Activated naive CD4-positive, alpha-beta T cell treated with anti-CD3 and anti-CD28 coated beads, Interleukin-2, amount 50 U/mL, for 24 hours (primary cell): ENCODE measurements at regions not wholly inside any gene's neighbourhood (a gene's known extent, or its start where the extent isn't known, plus 50 kb on each side); places are given as distances from the start of the nearest gene placed in this dataset.

ENCODE experiments used
- H3K27ac Mint-ChIP-seq: one replicate; pipeline ENCODE4 v1.8.0; 2021; ENCODE audit warnings: mild to moderate bottlenecking, mixed read lengths
- H3K27me3 Mint-ChIP-seq: one replicate; pipeline ENCODE4 v1.8.0; 2021; ENCODE audit warnings: mixed read lengths
- H3K36me3 Mint-ChIP-seq: one replicate; pipeline ENCODE4 v1.8.0; 2021; ENCODE audit warnings: mixed read lengths
- H3K4me1 Mint-ChIP-seq: one replicate; pipeline ENCODE4 v1.8.0; 2021; ENCODE audit warnings: mixed read lengths
- H3K4me3 Mint-ChIP-seq: one replicate; pipeline ENCODE4 v1.8.0; 2021; ENCODE audit warnings: mild to moderate bottlenecking, mixed read lengths
- H3K9me3 Mint-ChIP-seq: one replicate; pipeline ENCODE4 v1.8.0; 2021; ENCODE audit warnings: mixed read lengths

DNA sequence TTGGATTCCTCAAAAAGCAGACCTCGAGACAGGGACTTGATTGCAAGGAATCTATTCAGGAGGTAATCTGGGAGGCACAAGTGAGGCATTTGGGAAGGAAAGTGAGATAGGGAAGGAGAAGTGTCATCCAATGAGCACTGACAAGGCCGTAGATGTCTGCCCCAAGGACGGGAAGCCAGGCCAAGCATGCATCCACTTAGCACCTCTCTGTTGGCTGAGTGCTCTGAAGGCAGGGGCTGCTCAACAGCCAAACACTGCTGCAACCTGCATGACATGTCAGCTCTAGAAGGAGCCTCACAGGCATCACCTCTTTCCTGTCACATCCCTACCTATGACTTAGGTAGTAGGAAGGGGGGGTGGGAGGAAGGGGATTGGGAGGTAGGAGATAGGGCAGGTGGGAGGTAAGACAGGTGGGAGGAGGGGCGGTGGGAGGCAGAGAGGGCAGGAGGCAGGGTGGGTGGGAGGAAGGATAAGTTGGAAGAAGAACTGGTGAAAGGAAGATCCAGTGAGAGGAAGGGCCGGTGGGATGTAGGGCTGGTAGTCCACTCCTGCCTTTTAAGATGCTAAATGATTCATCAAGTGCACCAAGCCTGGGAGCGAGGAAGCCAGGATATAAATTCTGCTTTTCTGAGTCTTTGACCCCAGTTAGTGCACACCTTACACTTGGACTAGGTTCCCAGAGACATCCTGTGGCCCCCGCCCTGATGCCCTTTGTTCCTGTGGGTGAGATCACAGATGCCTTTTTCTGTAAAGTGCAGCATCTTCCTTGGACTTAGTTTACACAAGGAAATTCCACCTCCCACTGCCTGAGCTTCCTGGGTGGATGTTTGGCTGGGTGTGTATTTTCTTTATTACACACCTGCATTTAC is 83.8 kb upstream of the NXT1 start:
- Mint-ChIP-seq H3K4me3 (no peak overlapping the region), H3K9me3 (peaks cover 9% of the 10 kb centered on the region), H3K27ac (no peak overlapping the region), H3K27me3 (no peaks in the 10 kb centered on the region), H3K4me1 (no peaks in the 10 kb centered on the region), H3K36me3 (no peaks in the 10 kb centered on the region)

DNA sequence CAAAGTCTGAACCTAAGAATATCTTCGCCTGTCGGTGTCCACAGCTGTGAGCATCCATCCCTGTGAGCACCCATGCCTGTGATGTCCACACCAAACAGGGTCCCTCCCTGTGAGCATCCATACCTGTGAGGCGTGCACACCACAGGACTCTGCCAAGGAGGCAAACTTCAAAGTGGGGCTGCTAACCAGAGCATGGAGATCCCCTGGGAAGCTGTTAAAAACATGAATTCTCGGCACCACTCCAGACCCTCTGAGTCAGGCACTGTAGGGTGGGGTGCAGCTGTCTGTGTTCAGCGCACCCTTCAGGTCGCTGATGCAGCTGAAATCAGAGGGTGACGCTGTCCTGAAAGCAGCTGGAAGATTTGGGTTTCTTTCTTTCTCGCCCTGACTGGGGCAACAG is 85.4 kb upstream of the NXT1 start:
- Mint-ChIP-seq H3K9me3 (peaks cover 9% of the 10 kb centered on the region), H3K27me3 (no peaks in the 10 kb centered on the region), H3K36me3 (no peaks in the 10 kb centered on the region), H3K27ac (no peak overlapping the region), H3K4me3 (no peak overlapping the region), H3K4me1 (no peaks in the 10 kb centered on the region)

DNA sequence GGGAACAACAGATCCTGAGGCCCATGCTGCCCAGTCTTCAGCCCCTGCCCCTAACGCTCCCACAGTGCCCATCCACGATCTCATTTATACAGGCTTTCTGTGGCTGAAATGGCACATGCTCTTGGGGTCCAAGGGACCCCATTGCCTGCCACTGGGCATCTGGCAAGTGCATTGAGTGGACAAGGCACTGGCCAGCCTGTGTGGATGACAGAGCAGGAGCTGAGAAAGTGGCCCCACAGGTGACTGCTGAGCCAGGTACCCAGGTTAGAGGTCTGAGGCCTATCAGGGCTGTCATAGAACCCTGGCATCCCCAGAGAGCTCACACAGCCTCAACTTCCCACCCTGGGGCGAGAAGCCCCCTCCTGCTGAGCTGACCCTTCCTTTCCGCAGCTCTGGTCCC is 86.0 kb upstream of the NXT1 start:
- H3K4me1 Mint-ChIP-seq, result no peaks in the 10 kb centered on the region
- no peak overlapping the region for H3K4me3 Mint-ChIP-seq
- no peak overlapping the region for H3K27ac Mint-ChIP-seq
- peaks cover 7% of the 10 kb centered on the region for H3K9me3 Mint-ChIP-seq
- H3K36me3 Mint-ChIP-seq, result no peaks in the 10 kb centered on the region
- H3K27me3 Mint-ChIP-seq, result no peaks in the 10 kb centered on the region

GRCh38 chr20:23260181-23260840 is 90.3 kb upstream of the NXT1 start:
- Mint-ChIP-seq H3K27me3 (no peaks in the 10 kb centered on the region), H3K27ac (no peak overlapping the region), H3K4me3 (no peak overlapping the region), H3K36me3 (no peaks in the 10 kb centered on the region), H3K4me1 (no peaks in the 10 kb centered on the region), H3K9me3 (no peaks in the 10 kb centered on the region)

- Mint-ChIP-seq H3K4me1 (no peaks in the 10 kb centered on the region), H3K9me3 (no peaks in the 10 kb centered on the region), H3K4me3 (no peak overlapping the region), H3K27ac (no peak overlapping the region), H3K27me3 (peaks cover 2% of the 10 kb centered on the region), H3K36me3 (no peaks in the 10 kb centered on the region)
Measured at GRCh38 chr20:23258747-23259121, 91.9 kb upstream of the NXT1 start.

DNA sequence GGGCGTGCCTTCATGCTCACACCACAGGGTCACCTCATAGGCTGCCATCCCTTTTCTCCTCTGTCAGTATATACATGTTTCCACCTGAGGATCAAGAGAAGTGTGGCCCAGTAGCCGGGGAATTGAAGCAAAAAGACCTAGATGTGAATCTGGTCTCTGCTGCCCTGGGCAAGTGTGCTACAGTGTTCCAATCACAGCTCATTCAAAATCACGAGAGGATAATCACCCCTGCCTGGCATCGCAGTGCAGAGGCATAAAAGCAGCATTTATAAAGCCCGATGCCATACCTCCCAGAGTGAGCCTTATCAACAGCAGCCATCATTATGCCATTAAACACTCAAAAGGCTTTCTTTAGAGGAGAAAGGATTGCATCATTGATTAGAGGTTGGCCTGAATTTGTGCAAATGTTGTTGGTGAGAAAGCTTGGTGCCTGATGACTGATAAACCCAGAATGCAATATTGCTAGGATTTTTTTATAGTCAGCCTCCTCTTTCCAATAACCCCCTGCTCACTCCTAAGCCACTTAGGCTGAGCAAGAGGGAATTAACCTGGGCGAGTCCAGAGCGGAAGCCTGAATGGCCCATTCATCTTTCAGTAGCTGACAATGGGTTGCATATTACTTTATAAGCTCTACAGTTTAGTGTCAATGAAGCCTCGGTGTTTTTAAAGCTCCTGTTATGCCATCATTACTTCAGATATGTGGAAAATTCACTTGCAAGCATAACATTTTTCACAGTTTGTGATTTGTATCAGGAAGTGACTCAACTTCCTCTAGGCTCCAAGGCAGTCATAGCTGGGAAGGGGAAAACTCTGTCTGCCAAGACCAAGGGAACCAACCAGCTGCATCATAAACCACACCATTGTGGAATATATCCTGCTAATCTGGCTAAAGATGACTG is 92.5 kb upstream of the NXT1 start:
- H3K4me3 Mint-ChIP-seq, result no peak overlapping the region
- no peaks in the 10 kb centered on the region for H3K4me1 Mint-ChIP-seq
- no peak overlapping the region for H3K27ac Mint-ChIP-seq
- peaks cover 2% of the 10 kb centered on the region for H3K27me3 Mint-ChIP-seq
- no peaks in the 10 kb centered on the region for H3K9me3 Mint-ChIP-seq
- no peaks in the 10 kb centered on the region for H3K36me3 Mint-ChIP-seq

GRCh38 chr20:23257106-23257761 is 93.4 kb upstream of the NXT1 start:
- Mint-ChIP-seq H3K27me3 (peaks cover 2% of the 10 kb centered on the region), H3K36me3 (no peaks in the 10 kb centered on the region), H3K4me3 (no peak overlapping the region), H3K9me3 (no peaks in the 10 kb centered on the region), H3K27ac (no peak overlapping the region), H3K4me1 (no peaks in the 10 kb centered on the region)

DNA sequence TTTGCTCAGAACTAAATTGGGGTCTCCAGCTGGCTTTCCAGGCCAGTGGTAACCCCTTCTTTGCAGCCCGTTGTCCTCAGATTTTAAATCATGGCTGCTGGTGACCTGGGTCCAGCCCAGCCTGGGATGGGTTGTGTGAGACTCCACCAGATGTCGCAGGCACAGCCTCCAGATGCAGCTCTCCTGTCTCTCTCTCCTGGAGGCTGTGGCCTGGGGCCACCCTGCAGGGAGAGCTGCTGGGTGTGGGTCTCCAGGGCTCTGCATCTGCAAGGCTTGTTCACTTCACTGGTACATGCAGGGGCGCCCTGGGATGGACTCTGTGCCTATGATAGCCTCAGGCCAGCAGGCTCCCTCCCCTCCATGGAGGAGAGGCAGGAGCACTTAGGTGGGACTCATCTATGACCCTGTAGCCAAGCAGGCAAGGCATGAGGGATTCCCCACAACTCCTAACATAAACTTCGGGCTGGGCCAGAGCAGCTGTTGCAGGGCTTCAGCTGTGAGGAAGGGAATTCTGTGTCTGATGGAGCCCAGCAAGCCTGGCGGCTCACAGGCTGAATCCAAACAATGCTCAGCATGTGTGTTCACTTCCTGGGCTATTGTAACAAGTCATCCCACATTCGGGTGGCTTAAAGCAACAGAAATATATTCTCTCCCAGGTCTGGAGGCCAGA is 94.7 kb upstream of the NXT1 start:
- peaks cover 4% of the 10 kb centered on the region for H3K27me3 Mint-ChIP-seq
- H3K36me3 Mint-ChIP-seq, result no peaks in the 10 kb centered on the region
- H3K4me1 Mint-ChIP-seq, result no peaks in the 10 kb centered on the region
- H3K9me3 Mint-ChIP-seq, result no peaks in the 10 kb centered on the region
- H3K27ac Mint-ChIP-seq, result no peak overlapping the region
- no peak overlapping the region for H3K4me3 Mint-ChIP-seq

GRCh38 chr20:23255106-23255505 is 95.5 kb upstream of the NXT1 start:
- H3K27me3 Mint-ChIP-seq, result peaks cover 4% of the 10 kb centered on the region
- H3K9me3 Mint-ChIP-seq, result no peaks in the 10 kb centered on the region
- H3K27ac Mint-ChIP-seq, result no peak overlapping the region
- no peaks in the 10 kb centered on the region for H3K4me1 Mint-ChIP-seq
- no peaks in the 10 kb centered on the region for H3K36me3 Mint-ChIP-seq
- no peak overlapping the region for H3K4me3 Mint-ChIP-seq

- H3K4me1 Mint-ChIP-seq, result no peaks in the 10 kb centered on the region
- no peak overlapping the region for H3K4me3 Mint-ChIP-seq
- H3K9me3 Mint-ChIP-seq, result no peaks in the 10 kb centered on the region
- no peak overlapping the region for H3K27ac Mint-ChIP-seq
- H3K36me3 Mint-ChIP-seq, result no peaks in the 10 kb centered on the region
- peaks cover 4% of the 10 kb centered on the region for H3K27me3 Mint-ChIP-seq
Measured at GRCh38 chr20:23254505-23254904, 96.1 kb upstream of the NXT1 start.

DNA sequence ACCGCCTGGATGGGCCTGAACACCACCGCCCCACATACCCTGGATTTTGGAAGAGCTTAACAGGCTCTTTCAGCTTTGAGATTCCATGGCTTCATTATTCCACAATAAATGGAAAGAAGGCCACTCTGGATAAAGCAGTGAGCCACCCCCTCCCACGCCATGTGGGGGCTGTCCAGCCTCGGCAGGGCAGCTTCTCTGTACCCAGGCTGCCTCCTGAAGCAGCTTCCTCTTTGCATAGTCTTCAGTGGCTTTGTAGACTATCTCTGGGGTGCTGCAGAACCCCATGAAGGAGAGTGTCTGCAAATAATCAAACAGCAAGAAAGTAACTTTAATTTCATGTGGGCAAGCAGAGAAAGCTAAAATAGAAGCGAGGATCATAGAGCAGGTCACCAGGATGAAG is 96.6 kb upstream of the NXT1 start:
- Mint-ChIP-seq H3K36me3 (no peaks in the 10 kb centered on the region), H3K4me3 (no peak overlapping the region), H3K27me3 (peaks cover 4% of the 10 kb centered on the region), H3K4me1 (no peaks in the 10 kb centered on the region), H3K27ac (no peak overlapping the region), H3K9me3 (no peaks in the 10 kb centered on the region)

- H3K9me3 Mint-ChIP-seq, result no peaks in the 10 kb centered on the region
- no peaks in the 10 kb centered on the region for H3K4me1 Mint-ChIP-seq
- peaks cover 4% of the 10 kb centered on the region for H3K27me3 Mint-ChIP-seq
- H3K36me3 Mint-ChIP-seq, result no peaks in the 10 kb centered on the region
- H3K27ac Mint-ChIP-seq, result no peak overlapping the region
- no peak overlapping the region for H3K4me3 Mint-ChIP-seq
Measured at GRCh38 chr20:23253524-23253923, 97.1 kb upstream of the NXT1 start.

GRCh38 chr20:23251779-23252178 is 98.8 kb upstream of the NXT1 start:
- Mint-ChIP-seq H3K36me3 (no peaks in the 10 kb centered on the region), H3K9me3 (no peaks in the 10 kb centered on the region), H3K27me3 (peaks cover 4% of the 10 kb centered on the region), H3K27ac (no peak overlapping the region), H3K4me1 (no peaks in the 10 kb centered on the region), H3K4me3 (no peak overlapping the region)

DNA sequence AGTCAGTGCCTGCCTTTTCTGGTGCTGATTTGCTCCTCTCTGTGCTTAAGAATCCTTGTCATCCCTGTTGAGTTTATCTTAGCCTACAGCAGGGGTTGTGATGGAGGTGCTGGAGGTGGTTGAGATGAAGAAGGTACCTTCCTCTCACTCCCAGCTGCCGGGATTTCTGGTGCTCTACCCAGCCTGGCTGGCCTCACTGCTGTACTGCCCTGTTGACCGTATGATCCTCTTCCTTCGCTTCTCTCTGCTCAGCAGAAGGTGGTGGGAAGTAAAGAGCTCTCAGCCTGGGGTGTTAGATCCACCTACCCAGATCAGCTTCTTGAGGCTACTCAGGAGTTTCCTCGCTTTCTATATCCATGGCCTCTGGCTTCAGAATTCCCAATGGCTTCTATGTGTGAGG is 101.0 kb upstream of the NXT1 start:
- Mint-ChIP-seq H3K36me3 (no peaks in the 10 kb centered on the region), H3K27ac (no peak overlapping the region), H3K4me3 (no peak overlapping the region), H3K27me3 (peaks cover 6% of the 10 kb centered on the region), H3K9me3 (no peaks in the 10 kb centered on the region), H3K4me1 (no peaks in the 10 kb centered on the region)

- H3K4me3 Mint-ChIP-seq, result no peak overlapping the region
- H3K27ac Mint-ChIP-seq, result no peak overlapping the region
- no peaks in the 10 kb centered on the region for H3K36me3 Mint-ChIP-seq
- no peaks in the 10 kb centered on the region for H3K4me1 Mint-ChIP-seq
- peaks cover 4% of the 10 kb centered on the region for H3K27me3 Mint-ChIP-seq
- no peaks in the 10 kb centered on the region for H3K9me3 Mint-ChIP-seq
Measured at GRCh38 chr20:23248461-23248882, 102.1 kb upstream of the NXT1 start.
